ENCODE measurements at regions not wholly inside any gene's neighbourhood (a gene's known extent, or its start where the extent isn't known, plus 50 kb on each side); places are given as distances from the start of the nearest gene placed in this dataset.

DNA sequence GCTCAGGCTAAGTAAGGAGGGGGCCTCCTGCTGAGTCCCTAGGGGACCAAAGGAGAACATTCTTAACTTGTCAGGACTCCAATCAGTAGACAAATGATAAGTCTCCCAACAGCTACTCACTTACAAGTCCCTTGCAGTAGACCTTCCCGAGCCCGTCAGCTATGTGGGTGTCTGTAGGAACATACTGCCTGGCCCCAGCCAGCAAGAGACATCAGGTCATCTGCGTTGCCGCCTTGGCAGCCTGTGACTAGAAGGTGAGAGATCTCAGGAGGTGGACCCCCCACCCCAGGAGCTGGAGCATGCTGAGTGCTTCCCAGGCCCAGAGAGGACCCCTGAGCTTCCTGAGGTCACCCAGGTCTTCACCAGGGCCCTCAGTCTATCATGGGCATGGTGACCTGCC, 250.5 kb downstream of the C1orf94 start:
- TF ChIP-seq, protein P1, sequence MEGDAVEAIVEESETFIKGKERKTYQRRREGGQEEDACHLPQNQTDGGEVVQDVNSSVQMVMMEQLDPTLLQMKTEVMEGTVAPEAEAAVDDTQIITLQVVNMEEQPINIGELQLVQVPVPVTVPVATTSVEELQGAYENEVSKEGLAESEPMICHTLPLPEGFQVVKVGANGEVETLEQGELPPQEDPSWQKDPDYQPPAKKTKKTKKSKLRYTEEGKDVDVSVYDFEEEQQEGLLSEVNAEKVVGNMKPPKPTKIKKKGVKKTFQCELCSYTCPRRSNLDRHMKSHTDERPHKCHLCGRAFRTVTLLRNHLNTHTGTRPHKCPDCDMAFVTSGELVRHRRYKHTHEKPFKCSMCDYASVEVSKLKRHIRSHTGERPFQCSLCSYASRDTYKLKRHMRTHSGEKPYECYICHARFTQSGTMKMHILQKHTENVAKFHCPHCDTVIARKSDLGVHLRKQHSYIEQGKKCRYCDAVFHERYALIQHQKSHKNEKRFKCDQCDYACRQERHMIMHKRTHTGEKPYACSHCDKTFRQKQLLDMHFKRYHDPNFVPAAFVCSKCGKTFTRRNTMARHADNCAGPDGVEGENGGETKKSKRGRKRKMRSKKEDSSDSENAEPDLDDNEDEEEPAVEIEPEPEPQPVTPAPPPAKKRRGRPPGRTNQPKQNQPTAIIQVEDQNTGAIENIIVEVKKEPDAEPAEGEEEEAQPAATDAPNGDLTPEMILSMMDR (IDR thresholded peaks at IDR 0.05), result no peak
- TF ChIP-seq POLR2A (IDR thresholded peaks at IDR 0.05), result no peak

Data from thyroid gland (tissue), 4 donors.